ENCODE measurements at regions not wholly inside any gene's neighbourhood (a gene's known extent, or its start where the extent isn't known, plus 50 kb on each side); places are given as distances from the start of the nearest gene placed in this dataset.
"Not testable (repeated sequence)": the region's sequence is repeated elsewhere in the genome, so short reads cannot be mapped to it uniquely, and the experiment has no call there.

DNA sequence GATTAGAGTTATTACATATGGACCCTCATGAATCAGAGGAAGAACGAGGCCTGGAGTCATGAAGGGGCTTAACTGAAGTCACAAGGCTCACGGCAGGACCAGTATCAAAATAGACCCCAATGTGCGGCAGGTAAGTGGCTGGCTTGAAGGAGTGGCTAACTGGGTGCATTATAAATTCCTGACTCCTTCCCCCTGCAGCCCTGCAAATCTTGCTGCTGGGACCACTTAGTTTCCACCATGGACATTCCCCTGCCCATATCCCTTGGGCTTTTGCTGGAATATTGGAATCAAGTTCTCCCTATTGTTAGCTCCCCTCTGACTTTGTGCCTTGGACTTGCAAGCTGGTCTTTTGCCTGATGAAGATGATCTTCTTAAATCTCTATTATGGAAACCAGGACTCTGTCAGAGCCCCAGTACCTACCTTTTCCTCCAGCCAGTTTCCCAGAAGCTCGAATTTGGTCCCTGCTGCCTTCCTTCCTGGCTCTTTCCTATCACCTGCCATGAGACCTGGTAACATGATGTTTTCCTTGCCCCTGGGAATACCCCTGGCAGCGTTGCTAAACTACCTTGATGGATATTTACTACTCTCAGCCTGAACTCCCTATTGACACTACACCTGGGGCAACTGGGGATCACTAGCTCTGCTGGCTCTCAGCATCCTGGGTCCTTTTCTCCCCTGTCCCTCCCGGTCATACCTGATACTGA lies 156.0 kb upstream of the JUN start:
- DNase-seq, result no peak

DNA sequence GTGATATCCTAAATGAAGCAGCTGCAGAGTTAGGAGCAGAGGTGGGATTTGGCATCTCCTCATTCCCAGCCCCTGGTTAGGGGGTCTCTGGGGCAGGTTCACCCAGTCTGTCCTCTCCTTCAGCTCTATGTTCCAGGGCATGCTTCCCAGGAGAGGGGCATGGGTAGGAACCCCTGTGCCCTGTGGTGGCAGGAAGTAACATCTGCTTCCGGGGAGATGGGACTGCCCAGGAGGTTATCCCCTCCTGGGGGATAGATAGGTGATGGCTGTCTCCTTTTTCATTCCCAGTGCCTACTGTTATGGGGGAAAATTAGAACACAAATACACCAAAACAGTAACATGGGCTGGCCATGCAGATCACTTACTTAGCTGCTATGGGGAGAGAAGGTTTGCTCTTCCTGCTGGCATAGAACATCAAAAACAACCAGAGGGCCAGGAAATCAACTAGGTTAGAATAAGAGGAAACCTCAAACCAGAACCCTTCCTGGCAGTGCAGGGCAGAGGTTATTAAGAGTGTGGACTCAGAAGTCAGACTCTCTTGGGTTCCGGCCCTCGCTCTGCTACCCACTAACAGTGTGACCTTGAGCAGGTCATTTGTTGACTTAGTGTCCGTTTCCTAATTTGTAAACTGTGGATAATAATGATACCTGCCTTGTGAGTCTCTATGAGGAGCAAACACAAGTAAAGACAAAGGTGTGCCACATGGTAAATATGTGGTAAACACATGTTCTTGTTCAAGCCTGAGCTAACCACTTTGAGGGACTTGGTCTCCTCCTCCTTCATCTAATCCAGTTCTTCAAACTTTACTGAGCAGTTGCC lies 157.8 kb upstream of the JUN start:
- DNase-seq, result no peak

DNA sequence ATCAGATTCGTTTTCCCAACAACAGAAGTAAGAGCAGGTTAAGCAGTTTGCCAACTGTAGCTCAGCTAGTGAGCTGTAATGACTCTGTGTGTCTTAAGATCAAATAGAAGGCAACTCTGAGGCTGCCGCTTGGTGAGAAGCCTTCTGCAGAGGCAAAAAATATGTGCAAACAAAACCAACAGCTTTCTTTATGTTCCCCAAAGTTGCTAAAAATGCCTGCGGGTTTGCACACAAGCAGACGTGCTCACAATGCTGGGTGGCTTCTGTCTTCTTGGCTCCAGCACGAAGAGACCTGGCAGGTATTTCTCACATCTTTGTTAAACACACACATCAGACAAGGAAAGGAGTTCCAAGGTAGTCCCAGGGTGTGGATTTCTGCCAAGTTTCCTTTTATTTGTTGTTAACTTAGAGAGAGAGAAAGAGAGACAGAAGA lies 158.9 kb upstream of the JUN start:
- DNase-seq, result no peak

DNA sequence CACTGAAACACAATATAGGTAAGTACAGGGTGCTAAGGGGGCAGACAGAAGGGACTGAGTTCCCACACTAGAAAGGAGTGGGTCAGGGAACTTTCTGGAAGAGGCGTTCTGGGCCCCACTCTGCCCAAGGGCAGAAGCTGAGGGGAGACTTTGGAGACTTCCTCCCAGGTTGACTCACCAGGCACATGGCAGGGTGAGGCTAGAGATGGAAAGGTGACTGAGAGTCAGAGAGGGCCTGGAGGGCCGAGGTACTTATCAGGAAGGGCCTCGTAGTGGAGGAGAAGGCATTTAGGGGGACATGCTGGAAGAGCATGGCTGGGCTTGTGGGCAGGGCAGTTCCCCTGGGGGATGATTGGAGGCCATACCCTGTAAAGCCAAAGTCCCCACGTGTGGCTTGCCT lies 159.9 kb upstream of the JUN start:
- DNase-seq, result no peak

DNA sequence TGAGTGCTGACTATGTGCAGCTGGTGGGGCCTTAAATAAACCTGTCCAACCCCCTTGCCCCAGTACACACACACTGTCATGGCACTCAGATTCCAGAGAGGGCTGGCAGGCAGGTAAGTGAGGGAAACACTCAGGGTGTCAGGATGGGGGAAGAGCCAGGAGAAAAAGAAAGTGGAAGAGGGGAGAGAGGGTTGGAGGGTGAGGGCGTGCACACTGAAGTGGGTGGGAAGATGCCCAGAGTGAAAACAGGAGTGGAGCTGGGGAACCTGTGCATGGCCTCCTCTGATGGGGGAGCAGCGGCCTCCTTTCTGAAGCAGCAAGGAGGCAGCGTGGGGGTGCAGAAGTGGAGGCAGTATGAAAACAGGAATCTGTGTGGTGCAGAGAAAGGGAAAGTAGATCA lies 160.6 kb upstream of the JUN start:
- DNase-seq, result peak; percentile 53

DNA sequence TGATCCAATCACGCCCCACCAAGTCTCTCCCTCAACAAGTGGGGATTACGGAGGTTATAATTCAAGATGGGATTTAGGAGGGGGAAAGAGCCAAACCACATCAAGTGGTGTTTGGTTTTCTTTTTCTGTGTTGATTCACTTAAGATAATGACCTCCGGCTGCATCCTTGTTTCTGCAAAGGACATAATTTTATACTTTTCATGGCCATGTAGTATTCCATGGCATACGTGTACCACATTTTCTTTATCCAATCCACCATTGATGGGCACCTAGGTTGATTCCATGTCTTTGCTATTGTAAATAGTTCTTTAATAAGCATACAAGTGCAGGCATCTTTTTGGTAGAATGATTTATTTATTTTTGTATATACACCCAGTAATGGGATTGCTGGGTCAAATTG lies 162.5 kb upstream of the JUN start:
- no peak for DNase-seq

DNA sequence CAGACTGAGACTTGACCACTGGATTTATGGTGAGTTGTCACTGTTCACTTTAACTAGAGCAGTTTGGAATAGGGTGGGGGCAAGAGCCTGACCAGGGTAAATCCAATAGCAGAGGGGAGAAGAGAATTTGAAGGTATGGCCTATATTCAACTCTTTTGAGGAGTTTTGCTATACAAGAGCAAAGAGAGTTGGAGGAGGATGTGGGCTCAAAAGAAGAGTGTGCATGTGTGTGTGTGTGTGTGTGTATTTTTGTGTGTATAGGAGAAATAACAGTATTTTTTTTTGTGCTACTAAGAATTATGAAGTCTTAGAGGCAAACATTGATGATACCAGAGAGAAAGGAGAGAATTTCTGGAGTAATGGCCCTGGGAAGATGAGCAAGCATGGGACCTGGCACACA lies 164.8 kb upstream of the JUN start:
- no peak for DNase-seq

DNA sequence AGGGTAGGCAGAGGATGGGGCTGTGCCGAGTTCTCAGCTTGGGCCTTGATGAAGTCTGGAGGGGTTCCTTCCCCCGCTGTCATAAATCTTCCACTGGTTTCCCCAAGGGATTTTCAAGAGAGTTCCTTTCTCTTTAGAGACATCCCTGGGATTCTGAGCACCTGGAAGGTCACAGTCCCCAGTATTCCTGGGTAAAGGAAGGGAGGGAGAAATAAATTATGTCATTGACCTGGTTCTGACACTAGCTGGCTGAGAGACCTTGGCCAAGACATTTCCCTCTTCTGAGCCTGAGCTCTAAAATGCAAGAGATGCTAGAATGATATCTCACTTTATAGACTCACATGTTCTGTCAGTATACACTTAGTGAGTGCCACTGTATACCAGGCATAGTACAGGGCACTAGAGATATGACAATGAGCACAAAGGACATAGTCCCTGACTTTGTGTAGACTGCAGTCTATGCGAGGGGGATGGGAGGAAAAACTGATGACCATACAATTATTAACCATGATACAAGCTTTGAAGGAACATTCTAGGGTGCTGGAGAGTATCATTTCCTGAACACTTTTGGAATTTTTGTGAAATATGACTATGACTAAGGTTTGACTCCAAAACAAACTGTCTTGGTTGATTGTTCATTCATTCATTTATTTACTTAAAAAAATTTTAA lies 165.8 kb upstream of the JUN start:
- no peak for DNase-seq

DNA sequence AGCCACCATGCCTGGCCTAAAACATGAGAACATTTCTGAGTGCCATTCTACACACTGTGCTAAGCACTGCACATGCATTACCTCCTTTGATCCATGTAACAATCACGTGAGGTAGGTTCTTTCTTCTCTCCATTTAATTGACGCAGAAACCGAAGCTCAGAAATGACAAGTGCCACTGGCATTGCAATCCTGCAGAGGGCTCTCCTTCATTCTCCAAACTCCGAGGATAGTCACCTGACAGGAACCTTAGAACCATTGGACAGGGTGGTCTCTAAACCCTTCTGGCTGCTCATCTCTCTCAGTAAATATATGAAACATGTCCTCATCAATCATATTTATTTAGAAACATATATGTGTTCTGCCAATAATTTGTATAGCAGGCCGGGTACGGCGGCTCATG lies 167.1 kb upstream of the JUN start:
- DNase-seq, result no peak

DNA sequence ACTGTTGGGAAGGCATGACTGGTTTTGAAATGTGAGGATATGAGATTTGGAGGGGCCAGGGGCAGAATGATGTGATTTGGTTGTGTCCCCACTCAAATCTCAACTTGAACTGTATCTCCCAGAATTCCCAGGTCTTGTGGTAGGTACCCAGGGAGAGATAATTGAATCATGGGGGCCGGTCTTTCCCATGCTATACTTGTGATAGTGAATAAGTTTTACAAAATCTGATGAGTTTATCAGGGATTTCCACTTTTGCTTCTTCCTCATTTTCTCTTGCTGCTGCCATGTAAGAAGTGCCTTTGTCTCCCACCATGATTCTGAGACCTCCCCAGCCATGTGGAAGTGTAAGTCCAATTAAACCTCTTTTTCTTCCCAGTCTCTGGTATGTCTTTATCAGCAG lies 170.1 kb upstream of the JUN start:
- not testable (repeated sequence) for DNase-seq

DNA sequence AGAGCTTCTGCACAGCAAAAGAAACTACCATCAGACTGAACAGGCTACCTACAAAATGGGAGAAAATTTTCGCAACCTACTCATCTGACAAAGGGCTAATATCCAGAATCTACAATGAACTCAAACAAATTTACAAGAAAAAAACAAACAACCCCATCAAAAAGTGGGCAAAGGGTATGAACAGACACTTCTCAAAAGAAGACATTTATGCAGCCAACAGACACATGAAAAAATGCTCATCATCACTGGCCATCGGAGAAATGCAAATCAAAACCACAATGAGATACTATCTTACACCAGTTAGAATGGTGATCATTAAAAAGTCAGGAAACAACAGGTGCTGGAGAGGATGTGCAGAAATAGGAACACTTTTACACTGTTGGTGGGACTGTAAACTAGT lies 179.4 kb upstream of the JUN start:
- not testable (repeated sequence) for DNase-seq

DNA sequence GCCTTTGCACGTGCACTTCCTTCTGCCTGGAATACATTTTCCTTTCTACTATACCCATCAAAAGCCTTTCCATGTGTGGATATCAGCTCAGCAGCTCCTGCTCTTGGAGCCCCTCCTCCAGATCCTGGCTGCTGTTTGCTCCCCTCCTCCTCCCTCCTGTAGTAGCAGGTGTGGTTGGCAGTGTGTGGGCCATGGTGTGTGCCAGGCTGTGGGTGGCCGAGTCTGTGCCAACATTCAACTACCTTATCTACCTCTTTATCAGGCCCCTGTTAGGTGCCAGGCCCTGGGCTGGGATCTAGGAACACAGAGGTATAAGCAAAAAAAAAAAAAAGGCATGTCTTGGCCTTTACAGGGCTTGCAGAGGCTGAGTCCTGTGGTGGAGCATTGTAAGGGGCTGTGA lies 180.6 kb upstream of the JUN start:
- DNase-seq, result peak; percentile 47

DNA sequence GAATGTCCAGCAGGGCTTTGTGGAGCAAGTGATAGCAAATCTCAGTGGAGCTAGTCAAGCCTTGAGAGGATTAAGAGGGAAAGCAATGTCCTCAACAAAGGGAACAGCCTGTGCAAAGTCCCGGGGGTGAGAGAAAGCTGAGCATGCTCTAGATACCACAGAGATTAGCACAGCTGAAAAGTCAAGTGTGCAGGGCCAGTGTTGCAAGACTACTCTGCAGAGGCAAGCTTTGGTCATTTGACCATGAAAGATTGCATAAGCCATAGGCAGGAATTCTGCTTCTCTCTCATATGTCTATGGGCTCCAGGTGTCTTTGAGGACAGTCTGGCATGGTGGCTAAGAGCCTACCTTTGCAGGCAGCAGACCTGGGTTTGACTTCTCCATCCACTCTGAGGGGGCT lies 181.0 kb upstream of the JUN start:
- DNase-seq, result peak; percentile 51

DNA sequence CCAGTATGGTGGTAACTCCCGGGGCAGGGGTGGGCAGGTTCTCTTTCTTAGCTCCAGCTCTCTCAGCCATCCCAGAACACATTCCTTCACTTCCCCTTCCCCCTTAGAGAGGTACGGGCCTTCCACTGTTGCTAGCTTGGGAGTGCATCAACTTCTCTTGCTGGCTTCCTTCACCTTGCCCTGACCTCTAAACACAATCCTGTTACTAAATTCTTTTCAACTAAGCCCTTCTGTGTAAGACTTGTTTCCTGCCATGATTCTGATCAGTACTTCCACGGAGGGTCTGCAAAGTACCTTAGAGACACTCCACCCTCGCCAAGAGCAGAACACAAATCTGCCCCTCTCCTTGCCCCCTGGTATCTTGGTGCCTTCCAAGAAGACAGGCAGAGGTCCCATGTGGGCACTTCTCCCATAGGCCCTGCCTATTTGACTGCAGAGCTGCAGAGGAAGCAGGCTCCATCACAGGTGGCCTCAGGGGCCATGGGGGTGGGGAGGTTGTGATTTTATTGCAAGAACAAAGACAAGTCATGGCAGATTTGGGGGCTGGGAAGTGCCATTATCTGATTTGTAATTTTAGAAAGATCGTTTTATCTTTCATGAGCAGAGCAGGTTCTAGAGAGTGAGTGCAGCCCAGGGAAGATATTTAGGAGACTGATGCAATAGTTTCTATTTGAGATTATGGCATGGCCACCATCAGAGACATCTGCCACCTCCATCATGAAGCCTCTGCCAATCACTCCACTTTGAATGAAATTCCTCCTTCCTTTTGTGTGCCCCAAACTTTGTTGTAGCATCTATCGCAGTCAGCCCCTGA lies 182.5 kb upstream of the JUN start:
- DNase-seq, result peak; percentile 51

DNA sequence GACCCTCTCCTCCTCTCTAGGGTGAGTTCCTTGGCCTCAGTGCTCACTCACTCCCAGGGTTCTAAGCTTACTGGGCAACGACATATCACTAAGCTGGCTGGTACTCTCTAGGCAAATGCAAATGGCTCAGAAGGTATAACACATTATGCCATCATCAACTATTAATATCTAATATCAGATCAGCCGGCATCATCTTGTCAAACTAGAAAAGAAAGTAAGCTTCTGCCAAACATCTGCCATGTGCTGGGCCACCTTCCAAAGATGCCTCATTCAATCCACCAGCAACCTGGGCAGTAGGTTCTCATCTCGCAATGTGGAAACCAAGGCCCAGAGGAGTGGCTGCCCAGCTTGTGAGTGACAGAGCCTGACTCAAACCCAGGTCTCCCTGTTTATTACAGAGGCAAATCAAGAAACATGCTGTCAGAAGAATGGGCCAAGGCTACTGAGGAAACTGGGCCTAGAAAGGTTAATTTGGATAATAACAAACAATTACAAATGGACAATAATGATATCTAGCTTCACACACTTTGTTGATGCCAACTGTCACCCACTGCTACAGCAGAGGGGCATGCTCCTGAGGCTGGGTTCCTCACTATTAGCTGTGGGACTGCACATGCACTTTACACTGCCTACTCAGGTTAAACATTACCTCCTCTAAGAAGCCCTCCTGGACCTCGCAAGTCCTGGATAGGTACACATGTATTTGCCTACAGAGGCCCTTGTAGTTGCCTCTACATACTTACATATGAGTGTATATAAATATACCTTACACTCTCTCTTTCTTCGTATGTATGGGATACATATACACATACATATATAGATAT lies 183.3 kb upstream of the JUN start:
- peak; percentile 52 for DNase-seq

DNA sequence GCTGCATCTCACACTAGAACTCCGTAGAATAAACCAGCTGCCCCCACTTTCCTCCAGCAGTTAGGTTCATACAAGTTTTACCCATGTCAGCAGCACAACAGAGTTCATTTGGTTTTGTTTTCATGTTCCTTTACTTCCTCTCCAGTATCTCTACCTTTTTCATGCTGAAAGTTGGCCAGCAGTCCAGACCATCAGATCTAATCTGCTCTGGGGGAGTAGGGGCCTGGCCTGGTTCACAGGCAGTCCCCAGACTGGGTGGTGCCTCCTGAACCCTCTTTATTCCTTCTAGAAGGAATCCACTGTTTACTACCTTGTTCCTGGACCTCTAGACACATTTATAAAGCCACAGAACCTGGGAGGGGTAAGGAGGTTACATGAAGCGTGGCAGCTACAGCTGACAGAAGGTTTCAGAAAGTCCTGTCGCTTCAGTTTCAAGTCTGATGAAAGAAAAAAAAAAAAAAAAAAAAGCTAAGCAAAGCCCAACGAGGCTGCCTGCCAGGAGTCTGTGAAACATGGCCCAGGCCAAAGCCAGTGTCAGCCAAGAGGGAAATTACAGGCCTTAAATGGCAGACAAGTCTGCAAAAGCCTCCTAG lies 184.6 kb upstream of the JUN start:
- peak; percentile 72 for DNase-seq

DNA sequence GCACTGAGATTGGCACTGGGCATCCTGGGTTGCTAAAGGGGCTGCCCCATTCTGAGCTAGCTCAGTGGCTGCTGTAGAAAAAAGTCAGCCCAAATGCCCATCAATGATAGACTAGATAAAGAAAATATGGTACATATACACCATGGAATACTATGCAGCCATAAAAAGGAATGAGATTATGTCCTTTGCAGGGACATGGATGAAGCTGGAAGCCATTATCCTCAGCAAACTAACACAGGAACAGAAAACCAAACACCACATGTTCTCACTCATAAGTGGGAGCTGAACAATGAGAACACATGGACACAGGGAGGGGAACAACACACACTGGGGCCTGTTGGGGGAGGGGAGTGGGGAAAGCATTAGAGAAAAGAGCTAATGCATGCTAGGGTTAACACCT lies 185.3 kb upstream of the JUN start:
- DNase-seq, result not testable (repeated sequence)

DNA sequence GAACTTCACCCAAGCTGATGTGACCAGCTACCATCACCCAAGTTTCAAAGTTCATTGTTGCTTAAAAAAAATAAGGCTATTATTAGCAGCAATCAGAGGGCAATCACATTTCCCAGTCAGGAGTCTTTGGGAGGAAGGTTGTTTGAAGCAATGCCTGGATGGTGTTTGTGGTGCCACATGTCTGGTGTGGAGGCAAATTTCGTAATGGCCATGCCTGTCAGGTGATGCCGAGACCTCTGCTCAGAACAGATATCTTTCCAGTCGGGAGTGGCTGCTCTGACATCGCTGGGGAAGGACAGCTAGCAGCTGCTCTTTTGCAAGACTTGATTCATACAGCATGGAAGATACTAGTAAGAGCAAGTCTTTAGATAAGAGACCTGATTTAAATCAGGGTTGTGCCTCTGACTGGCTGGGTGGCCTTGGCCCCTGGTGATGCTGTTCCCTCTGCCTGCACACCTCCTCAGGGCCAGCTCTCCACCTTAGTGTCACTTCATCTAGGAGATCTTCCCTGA lies 187.8 kb upstream of the JUN start:
- DNase-seq, result peak; percentile 47

DNA sequence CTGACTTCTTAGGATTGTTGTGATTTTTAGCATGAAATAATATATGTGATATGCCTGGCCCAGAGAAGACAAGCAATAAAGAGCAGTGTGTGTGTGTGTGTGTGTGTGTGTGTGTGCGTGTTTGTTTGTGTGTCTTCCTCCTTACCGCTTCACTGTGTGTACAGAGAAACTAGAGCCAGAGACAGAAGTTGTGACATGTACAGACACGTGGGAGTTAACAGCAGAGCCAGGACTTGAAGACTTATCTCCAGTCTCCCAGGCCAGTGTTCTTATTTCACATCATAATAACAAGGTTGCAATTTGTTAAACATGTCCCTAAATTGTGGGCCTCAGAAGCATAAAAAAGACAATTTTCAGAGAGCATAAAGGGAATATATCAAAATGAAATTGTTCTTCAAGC lies 192.0 kb upstream of the JUN start:
- DNase-seq, result no peak

DNA sequence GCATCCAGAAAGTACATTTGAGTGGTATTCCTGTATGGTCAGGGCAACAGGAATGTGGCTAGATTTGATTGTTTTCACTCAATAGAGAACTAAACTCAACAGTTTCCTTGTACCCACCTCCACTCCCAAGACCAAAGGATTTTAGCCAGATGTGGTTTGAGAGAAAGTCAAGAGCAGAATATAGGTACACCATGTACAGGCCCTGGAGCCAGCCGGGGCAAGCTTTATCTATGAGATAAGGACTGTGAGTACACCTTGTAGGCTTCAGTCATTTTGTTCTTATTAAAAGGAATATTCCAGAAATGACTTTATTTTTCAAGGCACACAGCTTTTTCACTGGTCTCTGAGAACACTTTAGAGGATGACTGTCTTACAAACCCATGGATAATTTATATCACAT lies 192.4 kb upstream of the JUN start:
- no peak for DNase-seq

DNA sequence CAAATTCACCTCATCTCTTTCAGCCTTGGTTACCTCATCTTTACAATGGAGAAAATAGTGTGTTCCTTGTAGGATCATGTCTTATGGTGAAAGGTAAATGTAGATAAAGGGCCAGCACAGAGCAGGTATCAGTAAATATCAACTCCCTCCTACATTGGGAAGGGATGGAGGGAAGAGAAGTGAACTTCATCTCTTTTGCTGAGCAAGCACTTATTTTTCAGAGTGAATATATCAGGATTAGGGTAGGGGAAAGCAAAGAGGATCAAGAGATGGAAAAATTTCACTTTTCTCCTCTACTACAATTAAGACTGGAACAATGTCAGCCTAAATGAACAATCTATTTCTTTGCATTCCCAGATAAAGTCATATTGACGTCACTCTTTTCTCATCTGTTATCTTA lies 193.8 kb upstream of the JUN start:
- no peak for DNase-seq

DNA sequence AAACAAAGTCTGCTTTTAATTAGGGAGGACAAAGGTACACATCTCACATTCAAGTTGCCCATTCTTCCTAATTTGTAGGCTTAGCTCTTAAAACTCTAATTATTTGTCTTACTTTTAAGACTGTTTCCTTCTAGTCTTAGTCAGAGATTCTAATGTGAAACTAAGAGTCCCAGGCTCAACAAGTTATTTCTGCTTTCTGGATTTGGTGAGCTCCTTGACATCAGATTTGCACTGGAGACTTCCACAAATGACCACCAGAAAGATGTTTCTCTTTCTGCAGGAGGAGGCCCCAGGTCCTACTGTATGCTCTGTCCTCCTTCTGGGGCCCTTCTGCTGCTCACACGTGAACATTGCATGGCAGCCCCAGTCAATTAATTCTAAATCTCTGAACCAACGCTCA lies 194.2 kb upstream of the JUN start:
- no peak for DNase-seq

All from activated CD8-positive, alpha-beta memory T cell treated with anti-CD3 and anti-CD28 coated beads for 24 hours (primary cell).